GM12878 (cell line): ENCODE measurements at regions not wholly inside any gene's neighbourhood (a gene's known extent, or its start where the extent isn't known, plus 50 kb on each side); places are given as distances from the start of the nearest gene placed in this dataset.

Experiments
- CHD1 ChIP-seq: IDR thresholded peaks from 2 replicates; pipeline ENCODE4 v1.6.1; 2012; ENCODE audit warnings: low read depth, low read length, improper control_type of control experiment
- NFYB ChIP-seq: IDR thresholded peaks from 2 replicates; pipeline ENCODE4 v1.6.1; 2011; ENCODE audit warnings: low read depth, mild to moderate bottlenecking, low read length, improper control_type of control experiment, moderate library complexity; ENCODE audit not compliant: insufficient read depth
- POLR2A ChIP-seq: IDR thresholded peaks from 2 replicates; pipeline ENCODE4 v1.6.1; 2011; ENCODE audit warnings: low read depth, mild to moderate bottlenecking, low read length
- SREBF2 ChIP-seq: IDR thresholded peaks from 2 replicates; pipeline ENCODE4 v1.6.1; 2012; ENCODE audit warnings: mild to moderate bottlenecking, low read length
- TF ChIP-seq, protein P1 (sequence below), 3 experiments: IDR thresholded peaks in 2 of 3; conservative IDR thresholded peaks in 1 of 3; 2 replicates each; pipeline ENCODE4 v1.5.1; 2011; ENCODE audit warnings: low read depth in 3 of 3, low read length in 3 of 3, mild to moderate bottlenecking in 3 of 3, control low read depth in 2 of 3, moderate library complexity in 2 of 3, inconsistent platforms in 1 of 3, mixed read lengths in 1 of 3; ENCODE audit not compliant: control insufficient read depth in 2 of 3, insufficient read depth in 1 of 3; ENCODE audit errors: extremely low read depth in 1 of 3

DNA sequence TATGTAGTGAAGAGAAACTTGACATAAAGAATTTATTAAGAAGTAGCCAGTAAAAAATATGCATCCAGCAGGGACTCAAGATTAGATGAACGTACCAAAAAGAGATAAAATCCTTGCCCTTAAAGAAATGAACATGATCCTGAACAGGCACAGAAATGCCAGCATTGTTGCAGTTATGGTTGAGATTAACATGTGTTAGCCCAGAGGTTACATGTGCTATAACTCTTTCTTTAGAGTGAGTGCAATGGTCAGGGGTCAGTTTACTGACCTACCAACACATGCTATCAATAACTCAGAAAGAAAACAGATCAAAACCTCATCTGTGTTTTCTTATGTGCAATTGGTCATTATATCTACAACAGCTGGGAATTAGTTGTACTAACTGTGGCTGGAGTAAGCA is 166.1 kb upstream of the NDST3 start:
- TF ChIP-seq, protein P1, sequence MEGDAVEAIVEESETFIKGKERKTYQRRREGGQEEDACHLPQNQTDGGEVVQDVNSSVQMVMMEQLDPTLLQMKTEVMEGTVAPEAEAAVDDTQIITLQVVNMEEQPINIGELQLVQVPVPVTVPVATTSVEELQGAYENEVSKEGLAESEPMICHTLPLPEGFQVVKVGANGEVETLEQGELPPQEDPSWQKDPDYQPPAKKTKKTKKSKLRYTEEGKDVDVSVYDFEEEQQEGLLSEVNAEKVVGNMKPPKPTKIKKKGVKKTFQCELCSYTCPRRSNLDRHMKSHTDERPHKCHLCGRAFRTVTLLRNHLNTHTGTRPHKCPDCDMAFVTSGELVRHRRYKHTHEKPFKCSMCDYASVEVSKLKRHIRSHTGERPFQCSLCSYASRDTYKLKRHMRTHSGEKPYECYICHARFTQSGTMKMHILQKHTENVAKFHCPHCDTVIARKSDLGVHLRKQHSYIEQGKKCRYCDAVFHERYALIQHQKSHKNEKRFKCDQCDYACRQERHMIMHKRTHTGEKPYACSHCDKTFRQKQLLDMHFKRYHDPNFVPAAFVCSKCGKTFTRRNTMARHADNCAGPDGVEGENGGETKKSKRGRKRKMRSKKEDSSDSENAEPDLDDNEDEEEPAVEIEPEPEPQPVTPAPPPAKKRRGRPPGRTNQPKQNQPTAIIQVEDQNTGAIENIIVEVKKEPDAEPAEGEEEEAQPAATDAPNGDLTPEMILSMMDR (IDR thresholded peaks at IDR 0.05 in 2 of 3, conservative IDR thresholded peaks at IDR 0.05 in 1 of 3; ENCODE audit: control insufficient read depth in 2 of 3, extremely low read depth in 1 of 3, insufficient read depth in 1 of 3, low read depth in 3 of 3, low read length in 3 of 3) = no peak
- TF ChIP-seq POLR2A = no peak
- no peak for TF ChIP-seq NFYB
- no peak for TF ChIP-seq SREBF2
- TF ChIP-seq CHD1 = no peak
